ENCODE measurements at regions not wholly inside any gene's neighbourhood (a gene's known extent, or its start where the extent isn't known, plus 50 kb on each side); places are given as distances from the start of the nearest gene placed in this dataset.

GRCh38 chr2:47639467-47639866, 68.7 kb upstream of the KCNK12 start:
- no peak for TF ChIP-seq POLR2AphosphoS5 (IDR thresholded peaks at IDR 0.05)
- no peak for TF ChIP-seq CTCF (IDR thresholded peaks at IDR 0.05)
- no peak for TF ChIP-seq POLR2A (IDR thresholded peaks at IDR 0.05)
- TF ChIP-seq EP300 (IDR thresholded peaks at IDR 0.05), result no peak
